ENCODE measurements at regions not wholly inside any gene's neighbourhood (a gene's known extent, or its start where the extent isn't known, plus 50 kb on each side); places are given as distances from the start of the nearest gene placed in this dataset.
"Not testable (repeated sequence)": the region's sequence is repeated elsewhere in the genome, so short reads cannot be mapped to it uniquely, and the experiment has no call there.

DNA sequence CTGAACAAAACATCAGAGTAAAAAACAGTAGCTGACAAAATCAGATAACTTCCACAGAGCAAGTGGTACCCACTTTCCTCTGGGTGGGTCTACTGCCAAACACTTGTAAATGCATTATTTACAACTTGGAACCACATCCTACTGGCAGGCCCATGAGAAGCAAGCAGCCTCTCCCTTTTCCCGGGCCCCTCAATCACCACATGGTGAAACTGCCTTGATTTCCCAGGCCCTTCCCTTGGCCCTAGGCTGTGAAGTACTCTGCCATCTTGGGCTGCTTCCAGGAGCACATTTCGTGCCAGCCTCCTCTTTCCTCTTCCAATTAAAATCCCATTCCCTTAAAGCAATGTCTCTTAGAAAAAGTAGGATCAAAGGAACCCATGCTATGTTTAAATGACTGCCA, 71.4 kb downstream of the CUZD1 start:
- no peak for TF ChIP-seq EZH2phosphoT487 (IDR thresholded peaks at IDR 0.05; ENCODE audit: borderline replicate concordance, low read depth, low read length)
- TF ChIP-seq, protein P1, sequence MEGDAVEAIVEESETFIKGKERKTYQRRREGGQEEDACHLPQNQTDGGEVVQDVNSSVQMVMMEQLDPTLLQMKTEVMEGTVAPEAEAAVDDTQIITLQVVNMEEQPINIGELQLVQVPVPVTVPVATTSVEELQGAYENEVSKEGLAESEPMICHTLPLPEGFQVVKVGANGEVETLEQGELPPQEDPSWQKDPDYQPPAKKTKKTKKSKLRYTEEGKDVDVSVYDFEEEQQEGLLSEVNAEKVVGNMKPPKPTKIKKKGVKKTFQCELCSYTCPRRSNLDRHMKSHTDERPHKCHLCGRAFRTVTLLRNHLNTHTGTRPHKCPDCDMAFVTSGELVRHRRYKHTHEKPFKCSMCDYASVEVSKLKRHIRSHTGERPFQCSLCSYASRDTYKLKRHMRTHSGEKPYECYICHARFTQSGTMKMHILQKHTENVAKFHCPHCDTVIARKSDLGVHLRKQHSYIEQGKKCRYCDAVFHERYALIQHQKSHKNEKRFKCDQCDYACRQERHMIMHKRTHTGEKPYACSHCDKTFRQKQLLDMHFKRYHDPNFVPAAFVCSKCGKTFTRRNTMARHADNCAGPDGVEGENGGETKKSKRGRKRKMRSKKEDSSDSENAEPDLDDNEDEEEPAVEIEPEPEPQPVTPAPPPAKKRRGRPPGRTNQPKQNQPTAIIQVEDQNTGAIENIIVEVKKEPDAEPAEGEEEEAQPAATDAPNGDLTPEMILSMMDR (conservative IDR thresholded peaks at IDR 0.05; ENCODE audit: low read length) = no peak
- no peaks in the 10 kb centered on the region for H4K20me1 ChIP-seq (ENCODE audit: insufficient read depth, low read length)
- H2AFZ ChIP-seq (ENCODE audit: low read length) = no peak overlapping the region
- H3K9me2 ChIP-seq (ENCODE audit: insufficient read depth, low read length) = no peaks in the 10 kb centered on the region
- no peak overlapping the region for H3K4me3 ChIP-seq (ENCODE audit: low read depth, low read length, poor library complexity, severe bottlenecking)
- POLR2A ChIA-PET = no interaction called here
- no peak for DNase-seq (ENCODE audit: low spot score)
- no TSS peak for BruUV-seq (replicated peaks)
- H3K9me3 ChIP-seq (ENCODE audit: low read length) = no peaks in the 10 kb centered on the region
- H3K4me1 ChIP-seq (ENCODE audit: insufficient read depth, low read length, poor library complexity, severe bottlenecking) = no peaks in the 10 kb centered on the region
- H3K4me2 ChIP-seq (ENCODE audit: low read length) = no peak overlapping the region
- intact Hi-C loops (cut with micrococcal nuclease; ENCODE audit: unreplicated experiment) = no loop called here
- no peaks in the 10 kb centered on the region for H3K79me2 ChIP-seq (ENCODE audit: insufficient read depth, low read depth, low read length)
- CTCF ChIA-PET (ENCODE audit: unreplicated experiment) = no interaction called here
- no peaks in the 10 kb centered on the region for H3K36me3 ChIP-seq (ENCODE audit: insufficient read depth, low read length)
- H3K27ac ChIP-seq (ENCODE audit: low read depth, low read length, poor library complexity, severe bottlenecking) = no peak overlapping the region

DNA sequence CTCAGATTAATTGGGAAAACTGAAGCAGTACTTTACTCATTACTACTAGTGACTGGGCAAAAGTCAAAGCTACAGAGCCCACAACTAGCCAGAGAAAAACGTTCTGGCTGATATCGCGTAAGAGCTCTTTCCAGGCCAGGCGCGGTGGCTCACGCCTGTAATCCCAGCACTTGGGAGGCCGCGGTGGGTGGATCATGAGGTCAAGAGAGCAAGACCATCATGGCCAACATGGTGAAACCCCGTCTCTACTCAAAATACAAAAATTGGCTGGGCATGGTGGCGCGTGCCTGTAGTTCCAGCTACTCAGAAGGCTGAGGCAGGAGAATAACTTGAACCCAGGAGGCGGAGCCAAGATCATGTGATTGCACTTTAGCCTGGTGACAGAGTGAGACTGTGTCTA, 71.8 kb upstream of the C10orf120 start:
- H3K27ac ChIP-seq (ENCODE audit: low read depth, low read length, poor library complexity, severe bottlenecking); H3K9me2 ChIP-seq (ENCODE audit: insufficient read depth, low read length); H3K36me3 ChIP-seq (ENCODE audit: insufficient read depth, low read length); H3K79me2 ChIP-seq (ENCODE audit: insufficient read depth, low read depth, low read length); BruUV-seq (replicated peaks); POLR2A ChIA-PET; H3K4me2 ChIP-seq (ENCODE audit: low read length); H4K20me1 ChIP-seq (ENCODE audit: insufficient read depth, low read length); H3K9me3 ChIP-seq (ENCODE audit: low read length); DNase-seq (ENCODE audit: low spot score); intact Hi-C loops (cut with micrococcal nuclease; ENCODE audit: unreplicated experiment); H2AFZ ChIP-seq (ENCODE audit: low read length); CTCF ChIA-PET (ENCODE audit: unreplicated experiment); H3K4me1 ChIP-seq (ENCODE audit: insufficient read depth, low read length, poor library complexity, severe bottlenecking); H3K4me3 ChIP-seq (ENCODE audit: low read depth, low read length, poor library complexity, severe bottlenecking): not testable (repeated sequence)

DNA sequence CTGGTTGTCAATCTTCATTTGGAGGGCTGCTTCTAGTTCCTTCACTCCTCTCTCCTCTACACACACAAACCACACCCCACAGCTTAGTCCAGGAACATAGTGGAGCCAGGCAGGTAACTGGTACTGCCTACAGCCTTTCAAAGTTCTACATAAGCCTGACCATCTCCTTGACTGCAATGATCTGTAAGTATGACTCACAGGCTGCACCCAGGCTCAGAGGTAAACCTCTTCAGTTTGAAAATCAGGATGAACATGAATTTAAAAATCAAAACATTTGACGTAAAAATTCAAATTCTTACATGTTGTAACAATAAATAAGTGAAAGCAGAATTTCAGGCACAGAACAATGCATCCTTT, 68.7 kb upstream of the C10orf120 start:
- Histone ChIP-seq H3K36me3 (ENCODE audit: insufficient read depth, low read length) (no peaks in the 10 kb centered on the region), H4K20me1 (ENCODE audit: insufficient read depth, low read length) (no peaks in the 10 kb centered on the region), H3K4me3 (ENCODE audit: low read depth, low read length, poor library complexity, severe bottlenecking) (no peak overlapping the region), H3K9me2 (ENCODE audit: insufficient read depth, low read length) (no peaks in the 10 kb centered on the region), H3K27ac (ENCODE audit: low read depth, low read length, poor library complexity, severe bottlenecking) (no peak overlapping the region), H3K4me1 (ENCODE audit: insufficient read depth, low read length, poor library complexity, severe bottlenecking) (no peaks in the 10 kb centered on the region), H3K9me3 (ENCODE audit: low read length) (no peaks in the 10 kb centered on the region), H3K4me2 (ENCODE audit: low read length) (no peak overlapping the region), H3K79me2 (ENCODE audit: insufficient read depth, low read depth, low read length) (no peaks in the 10 kb centered on the region), H2AFZ (ENCODE audit: low read length) (no peak overlapping the region)
- ChIA-PET POLR2A (no interaction called here), CTCF (ENCODE audit: unreplicated experiment) (no interaction called here)
- no TSS peak for BruUV-seq (replicated peaks)
- DNase-seq (ENCODE audit: low spot score) = no peak
- TF ChIP-seq EZH2phosphoT487 (IDR thresholded peaks at IDR 0.05; ENCODE audit: borderline replicate concordance, low read depth, low read length) = no peak
- TF ChIP-seq, protein P1 (conservative IDR thresholded peaks at IDR 0.05; ENCODE audit: low read length) = no peak
- intact Hi-C loops (cut with micrococcal nuclease; ENCODE audit: unreplicated experiment) = no loop called here
